CD8-positive, alpha-beta memory T cell (primary cell): ENCODE measurements at regions not wholly inside any gene's neighbourhood (a gene's known extent, or its start where the extent isn't known, plus 50 kb on each side); places are given as distances from the start of the nearest gene placed in this dataset.

Experiments
- CTCF ChIA-PET: fragments of 350-600 bp; sonication (Branson Sonifier 250); formaldehyde crosslinking; loops from one replicate; lab custom pipeline; 2021; ENCODE audit warnings: antibody characterized with exemption; lab: Charles Lee
- POLR2A ChIA-PET: fragments of 350-600 bp; sonication (Branson Sonifier 250); formaldehyde crosslinking; loops from one replicate; lab custom pipeline; 2021; ENCODE audit warnings: antibody characterized with exemption; lab: Charles Lee
- DNase-seq, 5 donors: peaks; one replicate each; pipeline versions ENCODE4 v3.0.0 to v3.0.0-alpha.2; 2020 to 2022; ENCODE audit warnings: mixed read lengths in 1 of 5
- H3K27ac ChIP-seq: one replicate; pipeline ENCODE4 v1.7.0; 2013; ENCODE audit warnings: low read depth, mild to moderate bottlenecking, low read length, moderate library complexity
- H3K27me3 ChIP-seq: 2 replicates; pipeline ENCODE4 v1.7.0; 2013; ENCODE audit warnings: low read length, mild to moderate bottlenecking; ENCODE audit not compliant: insufficient read depth, poor library complexity, severe bottlenecking
- H3K36me3 ChIP-seq: 2 replicates; pipeline ENCODE4 v1.7.0; 2013; ENCODE audit warnings: mild to moderate bottlenecking, low read length, moderate library complexity; ENCODE audit not compliant: insufficient read depth
- H3K4me1 ChIP-seq: 2 replicates; pipeline ENCODE4 v1.7.0; 2013; ENCODE audit warnings: mild to moderate bottlenecking, low read length, moderate library complexity; ENCODE audit not compliant: insufficient read depth
- H3K4me3 ChIP-seq: 2 replicates; pipeline ENCODE4 v1.7.0; 2013; ENCODE audit warnings: mild to moderate bottlenecking, low read length
- H3K9me3 ChIP-seq: 2 replicates; pipeline ENCODE4 v1.7.0; 2013; ENCODE audit warnings: mild to moderate bottlenecking, low read length
- H3K27ac Mint-ChIP-seq, 8 donors: one replicate each; pipeline ENCODE4 v1.8.0; 2020 to 2021; ENCODE audit warnings: mixed read lengths in 8 of 8, mild to moderate bottlenecking in 6 of 8, inconsistent platforms in 3 of 8, moderate library complexity in 3 of 8
- H3K27me3 Mint-ChIP-seq, 2 donors: one replicate each; pipeline ENCODE4 v1.8.0; 2020 to 2021; ENCODE audit warnings: mixed read lengths in 2 of 2, mild to moderate bottlenecking in 1 of 2, moderate library complexity in 1 of 2
- H3K36me3 Mint-ChIP-seq, 3 donors: one replicate each; pipeline ENCODE4 v1.8.0; 2020 to 2021; ENCODE audit warnings: mixed read lengths in 3 of 3, inconsistent platforms in 1 of 3, mild to moderate bottlenecking in 1 of 3
- H3K4me1 Mint-ChIP-seq, 3 donors: one replicate each; pipeline ENCODE4 v1.8.0; 2020 to 2021; ENCODE audit warnings: mixed read lengths in 3 of 3, inconsistent platforms in 1 of 3, mild to moderate bottlenecking in 1 of 3
- H3K4me3 Mint-ChIP-seq, 7 donors: one replicate each; pipeline ENCODE4 v1.8.0; 2020 to 2021; ENCODE audit warnings: mixed read lengths in 7 of 7, mild to moderate bottlenecking in 6 of 7, moderate library complexity in 4 of 7, inconsistent platforms in 2 of 7
- H3K9me3 Mint-ChIP-seq, 5 donors: one replicate each; pipeline ENCODE4 v1.8.0; 2020 to 2022; ENCODE audit warnings: mixed read lengths in 5 of 5, mild to moderate bottlenecking in 3 of 5, moderate library complexity in 2 of 5, inconsistent platforms in 1 of 5

- ChIA-PET POLR2A (no interaction called here), CTCF (no interaction called here)
- H3K4me3 Mint-ChIP-seq = no peak overlapping the region
Observed at GRCh38 chr2:215881582-215881981, 131.8 kb downstream of the MREG start.

GRCh38 chr2:215880970-215881369 lies 132.4 kb downstream of the MREG start:
- Histone ChIP-seq H3K9me3 (no peaks in the 10 kb centered on the region), H3K27me3 (peaks cover 8% of the 10 kb centered on the region), H3K36me3 (no peaks in the 10 kb centered on the region), H3K4me1 (no peaks in the 10 kb centered on the region), H3K27ac (no peak overlapping the region), H3K4me3 (no peak overlapping the region)
- H3K27me3 Mint-ChIP-seq = peaks cover 5 to 42% of the 10 kb centered on the region in 2 donors
- no peak overlapping the region for H3K27ac Mint-ChIP-seq
- H3K36me3 Mint-ChIP-seq = no peaks in the 10 kb centered on the region
- CTCF ChIA-PET = no interaction called here
- DNase-seq = no peak
- no peaks in the 10 kb centered on the region for H3K4me1 Mint-ChIP-seq
- H3K4me3 Mint-ChIP-seq = no peak overlapping the region
- no peaks in the 10 kb centered on the region for H3K9me3 Mint-ChIP-seq
- POLR2A ChIA-PET = no interaction called here

More at GRCh38 chr2:215881582-215881981, 131.8 kb downstream of the MREG start:
- H3K4me1 Mint-ChIP-seq = no peaks in the 10 kb centered on the region
- Histone ChIP-seq H3K4me1 (no peaks in the 10 kb centered on the region), H3K4me3 (no peak overlapping the region), H3K9me3 (no peaks in the 10 kb centered on the region), H3K27me3 (peaks cover 8% of the 10 kb centered on the region), H3K36me3 (no peaks in the 10 kb centered on the region), H3K27ac (no peak overlapping the region)
- H3K27ac Mint-ChIP-seq = no peak overlapping the region
- no peaks in the 10 kb centered on the region for H3K9me3 Mint-ChIP-seq
- no peak for DNase-seq
- H3K27me3 Mint-ChIP-seq = peaks cover 5 to 40% of the 10 kb centered on the region in 2 donors
- no peaks in the 10 kb centered on the region for H3K36me3 Mint-ChIP-seq

GRCh38 chr2:215879977-215880940 lies 133.1 kb downstream of the MREG start:
- no peaks in the 10 kb centered on the region for H3K36me3 ChIP-seq
- POLR2A ChIA-PET = no interaction called here
- CTCF ChIA-PET = no interaction called here
- Mint-ChIP-seq H3K27me3 (peaks cover 5 to 37% of the 10 kb centered on the region in 2 donors), H3K36me3 (no peaks in the 10 kb centered on the region), H3K4me3 (no peak overlapping the region), H3K4me1 (no peaks in the 10 kb centered on the region), H3K9me3 (no peaks in the 10 kb centered on the region), H3K27ac (peak overlapping the region in 1 of 8 donors; percentile 61)
- no peaks in the 10 kb centered on the region for H3K9me3 ChIP-seq
- H3K4me3 ChIP-seq = no peak overlapping the region
- peaks cover 8% of the 10 kb centered on the region for H3K27me3 ChIP-seq
- no peaks in the 10 kb centered on the region for H3K4me1 ChIP-seq
- no peak overlapping the region for H3K27ac ChIP-seq
- no peak for DNase-seq

GRCh38 chr2:215879331-215879730 lies 134.0 kb downstream of the MREG start:
- CTCF ChIA-PET = no interaction called here

GRCh38 chr2:215878476-215879063 lies 134.8 kb downstream of the MREG start:
- Mint-ChIP-seq H3K4me3 (no peak overlapping the region), H3K4me1 (no peaks in the 10 kb centered on the region), H3K36me3 (no peaks in the 10 kb centered on the region), H3K9me3 (no peaks in the 10 kb centered on the region), H3K27ac (no peak overlapping the region), H3K27me3 (peaks cover 5 to 37% of the 10 kb centered on the region in 2 donors)
- DNase-seq = no peak
- Histone ChIP-seq H3K36me3 (no peaks in the 10 kb centered on the region), H3K4me1 (no peaks in the 10 kb centered on the region), H3K27me3 (peaks cover 4% of the 10 kb centered on the region), H3K9me3 (no peaks in the 10 kb centered on the region), H3K4me3 (no peak overlapping the region), H3K27ac (no peak overlapping the region)
- ChIA-PET CTCF (no interaction called here), POLR2A (no interaction called here)

More at GRCh38 chr2:215879331-215879730, 134.0 kb downstream of the MREG start:
- no peaks in the 10 kb centered on the region for H3K9me3 Mint-ChIP-seq
- H3K4me3 ChIP-seq = no peak overlapping the region
- H3K4me1 ChIP-seq = no peaks in the 10 kb centered on the region
- H3K4me3 Mint-ChIP-seq = no peak overlapping the region
- H3K27me3 ChIP-seq = peaks cover 8% of the 10 kb centered on the region
- no peaks in the 10 kb centered on the region for H3K9me3 ChIP-seq
- H3K4me1 Mint-ChIP-seq = no peaks in the 10 kb centered on the region
- no peaks in the 10 kb centered on the region for H3K36me3 Mint-ChIP-seq
- H3K27me3 Mint-ChIP-seq = peaks cover 5 to 39% of the 10 kb centered on the region in 2 donors
- no peak overlapping the region for H3K27ac Mint-ChIP-seq
- POLR2A ChIA-PET = no interaction called here
- no peak overlapping the region for H3K27ac ChIP-seq
- H3K36me3 ChIP-seq = no peaks in the 10 kb centered on the region
- DNase-seq = no peak

GRCh38 chr2:215876937-215877238 lies 136.5 kb downstream of the MREG start:
- no peak for DNase-seq
- H3K4me3 ChIP-seq = no peak overlapping the region
- H3K4me1 ChIP-seq = no peaks in the 10 kb centered on the region
- no peak overlapping the region for H3K27ac ChIP-seq
- Mint-ChIP-seq H3K4me3 (no peak overlapping the region), H3K4me1 (no peaks in the 10 kb centered on the region), H3K27me3 (peaks cover 8 to 37% of the 10 kb centered on the region in 2 donors), H3K9me3 (no peaks in the 10 kb centered on the region), H3K36me3 (no peaks in the 10 kb centered on the region), H3K27ac (no peak overlapping the region)
- POLR2A ChIA-PET = no interaction called here
- no peaks in the 10 kb centered on the region for H3K9me3 ChIP-seq
- CTCF ChIA-PET = no interaction called here
- H3K36me3 ChIP-seq = no peaks in the 10 kb centered on the region
- H3K27me3 ChIP-seq = peaks cover 4% of the 10 kb centered on the region

GRCh38 chr2:215876139-215876936 lies 137.0 kb downstream of the MREG start:
- peaks cover 4% of the 10 kb centered on the region for H3K27me3 ChIP-seq
- Mint-ChIP-seq H3K4me1 (no peaks in the 10 kb centered on the region), H3K27me3 (peaks cover 5 to 36% of the 10 kb centered on the region in 2 donors), H3K9me3 (no peaks in the 10 kb centered on the region), H3K36me3 (no peaks in the 10 kb centered on the region), H3K4me3 (no peak overlapping the region), H3K27ac (peak overlapping the region in 1 of 8 donors; percentile 72)
- POLR2A ChIA-PET = no interaction called here
- CTCF ChIA-PET = no interaction called here
- no peaks in the 10 kb centered on the region for H3K4me1 ChIP-seq
- H3K4me3 ChIP-seq = no peak overlapping the region
- H3K9me3 ChIP-seq = no peaks in the 10 kb centered on the region
- H3K27ac ChIP-seq = no peak overlapping the region
- DNase-seq = no peak
- H3K36me3 ChIP-seq = no peaks in the 10 kb centered on the region

- ChIA-PET CTCF (no interaction called here), POLR2A (no interaction called here)
- Histone ChIP-seq H3K27me3 (peaks cover 4% of the 10 kb centered on the region), H3K4me3 (no peak overlapping the region), H3K27ac (no peak overlapping the region), H3K36me3 (no peaks in the 10 kb centered on the region), H3K9me3 (no peaks in the 10 kb centered on the region), H3K4me1 (no peaks in the 10 kb centered on the region)
- H3K27ac Mint-ChIP-seq = no peak overlapping the region
- no peaks in the 10 kb centered on the region for H3K36me3 Mint-ChIP-seq
- H3K9me3 Mint-ChIP-seq = no peaks in the 10 kb centered on the region
- no peak for DNase-seq
- H3K27me3 Mint-ChIP-seq = peaks cover 3 to 33% of the 10 kb centered on the region in 2 donors
- no peak overlapping the region for H3K4me3 Mint-ChIP-seq
- H3K4me1 Mint-ChIP-seq = no peaks in the 10 kb centered on the region
Observed at GRCh38 chr2:215874418-215874817, 138.9 kb downstream of the MREG start.
